Endothelial cell of umbilical vein (primary cell): ENCODE measurements at regions not wholly inside any gene's neighbourhood (a gene's known extent, or its start where the extent isn't known, plus 50 kb on each side); places are given as distances from the start of the nearest gene placed in this dataset.
"Not testable (repeated sequence)": the region's sequence is repeated elsewhere in the genome, so short reads cannot be mapped to it uniquely, and the experiment has no call there.

Experiments
- BruUV-seq: library from RNA; stranded (reverse); fragments of 400-500 nt; replicated peaks from 2 replicates; lab custom pipeline; 2021; lab: Mats Ljungman, UMichigan
- CTCF ChIA-PET: fragments of 300-600, 350-600 bp; sonication (Branson Sonifier 250); formaldehyde crosslinking; loops from one replicate; lab custom pipeline; 2021; ENCODE audit warnings: antibody characterized with exemption, inconsistent platforms; lab: Charles Lee
- POLR2A ChIA-PET: fragments of 300-600, 350-600 bp; sonication (Branson Sonifier 250); formaldehyde crosslinking; loops from one replicate; lab custom pipeline; 2021; ENCODE audit warnings: antibody characterized with exemption, inconsistent platforms; lab: Charles Lee
- DNase-seq: peaks from one replicate; pipeline ENCODE4 v3.0.0-alpha.2; 2011; ENCODE audit warnings: low read depth, low spot score
- FAIRE-seq: peaks from 2 replicates; lab custom pipeline; 2011; peaks lifted over from hg19 to GRCh38; lab: Jason Lieb, UNC
- H2AFZ ChIP-seq: 2 replicates; pipeline ENCODE4 v1.6.0; 2012; ENCODE audit warnings: low read depth, low read length, control low read depth, inconsistent platforms
- H3K27ac ChIP-seq: 2 replicates; pipeline ENCODE4 v1.5.1; 2011; ENCODE audit warnings: low read depth, mild to moderate bottlenecking, control low read depth, low read length, moderate library complexity; ENCODE audit not compliant: insufficient read depth
- H3K27me3 ChIP-seq, 2 experiments: 2 replicates each; pipeline versions ENCODE4 v1.6.0 to v1.6.1; 2011; ENCODE audit warnings: low read length in 2 of 2, mixed read lengths in 1 of 2; ENCODE audit not compliant: control insufficient read depth in 2 of 2, insufficient read depth in 2 of 2
- H3K36me3 ChIP-seq, 2 experiments: 2 replicates in 1 of 2; 3 replicates in 1 of 2; pipeline ENCODE4 v1.5.1; 2011; ENCODE audit warnings: low read length in 2 of 2, mild to moderate bottlenecking in 1 of 2, moderate library complexity in 1 of 2; ENCODE audit not compliant: control insufficient read depth in 2 of 2, insufficient read depth in 2 of 2; ENCODE audit errors: extremely low read depth in 1 of 2
- H3K4me1 ChIP-seq: 3 replicates; pipeline ENCODE4 v1.5.1; 2011; ENCODE audit warnings: mild to moderate bottlenecking, low read length; ENCODE audit not compliant: control insufficient read depth, insufficient read depth; ENCODE audit errors: extremely low read depth
- H3K4me2 ChIP-seq: 2 replicates; pipeline ENCODE4 v1.6.1; 2011; ENCODE audit warnings: low read length, control low read depth, mixed read lengths; ENCODE audit not compliant: insufficient read depth
- H3K4me3 ChIP-seq, 3 experiments: fragments of 200-600 bp in 1 of 3; sonication (generic), shearing (Covaris generic) in 1 of 3; replicated peaks in 1 of 3; 2 replicates each; pipeline ENCODE4 v1.5.1; 2011 to 2016; ENCODE audit warnings: control low read depth in 3 of 3, low read length in 3 of 3, mild to moderate bottlenecking in 2 of 3, inconsistent platforms in 1 of 3, low read depth in 1 of 3, moderate library complexity in 1 of 3; ENCODE audit not compliant: insufficient read depth in 1 of 3
- H3K79me2 ChIP-seq: 2 replicates; pipeline ENCODE4 v1.6.0; 2012; ENCODE audit warnings: low read length, inconsistent platforms; ENCODE audit not compliant: control insufficient read depth, insufficient read depth
- H3K9ac ChIP-seq: replicated peaks from 2 replicates; pipeline ENCODE3; 2011; ENCODE audit warnings: low read length, control low read depth; ENCODE audit not compliant: insufficient read depth; ENCODE audit errors: extremely low read depth
- H3K9me1 ChIP-seq: replicated peaks from 3 replicates; pipeline ENCODE4 v1.6.0; 2011; ENCODE audit warnings: mild to moderate bottlenecking, low read length; ENCODE audit not compliant: control insufficient read depth, insufficient read depth; ENCODE audit errors: extremely low read depth
- H3K9me3 ChIP-seq: replicated peaks from 2 replicates; pipeline ENCODE4 v1.5.1; 2012; ENCODE audit warnings: low read length, inconsistent platforms; ENCODE audit not compliant: control insufficient read depth, insufficient read depth
- H4K20me1 ChIP-seq: replicated peaks from 2 replicates; pipeline ENCODE3; 2011; ENCODE audit warnings: mild to moderate bottlenecking, low read length; ENCODE audit not compliant: control insufficient read depth, insufficient read depth; ENCODE audit errors: extremely low read depth
- CTCF ChIP-seq, 2 donors: IDR thresholded peaks; 1 replicate in 1 of 2; 2 replicates in 1 of 2; pipeline ENCODE4 v1.5.1; 2011; ENCODE audit warnings: low read length in 2 of 2, mild to moderate bottlenecking in 2 of 2, moderate library complexity in 2 of 2, control low read depth in 1 of 2, inconsistent platforms in 1 of 2, low read depth in 1 of 2; ENCODE audit not compliant: insufficient read depth in 1 of 2; ENCODE audit errors: extremely low read depth in 1 of 2
- EZH2 ChIP-seq: IDR thresholded peaks from 2 replicates; pipeline ENCODE4 v1.6.1; 2012; ENCODE audit warnings: borderline replicate concordance, low read depth, mild to moderate bottlenecking, moderate library complexity, low read length, inconsistent platforms; ENCODE audit not compliant: severe bottlenecking
- FOS ChIP-seq: IDR thresholded peaks from 2 replicates; pipeline ENCODE4 v1.6.1; 2011; ENCODE audit warnings: mild to moderate bottlenecking, low read length, moderate library complexity, borderline replicate concordance; ENCODE audit not compliant: insufficient read depth
- JUN ChIP-seq: IDR thresholded peaks from 2 replicates; pipeline ENCODE4 v1.6.1; 2011; ENCODE audit warnings: borderline replicate concordance, low read depth; ENCODE audit not compliant: insufficient read length, insufficient read depth
- MAX ChIP-seq: IDR thresholded peaks from 2 replicates; pipeline ENCODE4 v1.6.1; 2011; ENCODE audit not compliant: insufficient read depth, insufficient read length
- POLR2A ChIP-seq: IDR thresholded peaks from 2 replicates; pipeline ENCODE4 v1.6.1; 2012; ENCODE audit warnings: low read depth, mild to moderate bottlenecking, control low read depth, low read length
- POLR2AphosphoS5 ChIP-seq: IDR thresholded peaks from 2 replicates; pipeline ENCODE4 v1.6.1; 2012; ENCODE audit warnings: low read depth, mild to moderate bottlenecking, control low read depth, low read length, moderate library complexity; ENCODE audit not compliant: insufficient read depth
- dilution Hi-C: fragments of 300-500 bp; cut with MboI; formaldehyde crosslinking; loops from one replicate; pipeline ENCODE4 v1.15.0; 2019; ENCODE audit warnings: low sequenced_read_pairs; ENCODE audit not compliant: extremely low pct_ligation_motif_present
- intact Hi-C: fragments of 100-400 bp; cut with micrococcal nuclease; formaldehyde crosslinking; loops from one replicate; pipeline ENCODE4 v1.10.0; 2022

- no TSS peak for BruUV-seq
- Histone ChIP-seq H3K4me1 (no peaks in the 10 kb centered on the region), H3K9me3 (no peaks in the 10 kb centered on the region), H3K36me3 (no peaks in the 10 kb centered on the region), H3K79me2 (no peaks in the 10 kb centered on the region), H3K27ac (no peak overlapping the region), H3K9me1 (no peaks in the 10 kb centered on the region), H3K9ac (no peak overlapping the region), H4K20me1 (no peaks in the 10 kb centered on the region), H3K4me3 (no peak overlapping the region), H3K4me2 (no peak overlapping the region), H3K27me3 (no peaks in the 10 kb centered on the region), H2AFZ (no peak overlapping the region)
- intact Hi-C loops (no loop called here), dilution Hi-C loops (no loop called here)
- FAIRE-seq (no peak), DNase-seq (no peak)
- TF ChIP-seq FOS: no peak
- no peak for TF ChIP-seq CTCF (IDR thresholded peaks at IDR 0.05; ENCODE audit: extremely low read depth in 1 of 2, insufficient read depth in 1 of 2, low read depth in 1 of 2, low read length in 2 of 2)
- no peak for TF ChIP-seq POLR2AphosphoS5
- no peak for TF ChIP-seq JUN
- no peak for TF ChIP-seq EZH2
- TF ChIP-seq POLR2A: no peak
- TF ChIP-seq MAX: no peak
- CTCF ChIA-PET: no interaction called here
- POLR2A ChIA-PET: no interaction called here
Measured at GRCh38 chr2:5203134-5203755, 488.9 kb upstream of the SOX11 start.

- H3K27ac ChIP-seq, H3K9me1 ChIP-seq, DNase-seq, H3K27me3 ChIP-seq, H3K79me2 ChIP-seq, FAIRE-seq, intact Hi-C loops, POLR2A ChIA-PET, H2AFZ ChIP-seq, H3K4me2 ChIP-seq, H3K9ac ChIP-seq, H3K9me3 ChIP-seq, BruUV-seq, H3K4me1 ChIP-seq, H4K20me1 ChIP-seq, H3K36me3 ChIP-seq, dilution Hi-C loops, CTCF ChIA-PET, H3K4me3 ChIP-seq: not testable (repeated sequence)
Measured at GRCh38 chr2:5206742-5207141, 485.4 kb upstream of the SOX11 start.
